CD4-positive, alpha-beta T cell (primary cell): ENCODE measurements at regions not wholly inside any gene's neighbourhood (a gene's known extent, or its start where the extent isn't known, plus 50 kb on each side); places are given as distances from the start of the nearest gene placed in this dataset.

Experiments
- ATAC-seq: fragments of 200-7000 bp; cut with Tn5 transposase; one replicate; pipeline ENCODE4 v1.10.0; 2022; ENCODE audit warnings: mild to moderate bottlenecking; ENCODE audit not compliant: poor library complexity
- CTCF ChIA-PET: fragments of 350-600 bp; sonication (Branson Sonifier 250); formaldehyde crosslinking; loops from one replicate; lab custom pipeline; 2021; ENCODE audit warnings: antibody characterized with exemption, inconsistent platforms; lab: Charles Lee
- POLR2A ChIA-PET: fragments of 350-600 bp; sonication (Branson Sonifier 250); formaldehyde crosslinking; loops from one replicate; lab custom pipeline; 2021; ENCODE audit warnings: antibody characterized with exemption, inconsistent platforms; lab: Charles Lee
- DNase-seq, 14 experiments: peaks; one replicate each; pipeline ENCODE4 v3.0.0-alpha.2; 2013 to 2020; ENCODE audit warnings: mixed read lengths in 2 of 14
- H3K27ac ChIP-seq, 2 donors: one replicate each; pipeline versions ENCODE4 v1.5.1 to v1.7.0; 2013; ENCODE audit warnings: low read length in 2 of 2, low read depth in 1 of 2, mild to moderate bottlenecking in 1 of 2
- H3K27me3 ChIP-seq, 2 experiments: 1 replicate in 1 of 2; 2 replicates in 1 of 2; pipeline versions ENCODE4 v1.6.1 to v1.7.0; 2013; ENCODE audit warnings: low read length in 2 of 2, control low read depth in 1 of 2, mild to moderate bottlenecking in 1 of 2, moderate library complexity in 1 of 2; ENCODE audit not compliant: insufficient read depth in 2 of 2, control insufficient read depth in 1 of 2
- H3K36me3 ChIP-seq: one replicate; pipeline ENCODE4 v1.6.1; 2013; ENCODE audit warnings: low read length, control low read depth; ENCODE audit not compliant: insufficient read depth
- H3K4me1 ChIP-seq: one replicate; pipeline ENCODE4 v1.6.1; 2013; ENCODE audit warnings: low read length, control low read depth; ENCODE audit not compliant: insufficient read depth
- H3K4me3 ChIP-seq: one replicate; pipeline ENCODE4 v1.5.1; 2013; ENCODE audit warnings: mild to moderate bottlenecking, low read length, moderate library complexity
- H3K9me3 ChIP-seq, 2 experiments: 1 replicate in 1 of 2; 2 replicates in 1 of 2; pipeline versions ENCODE4 v1.6.1 to v1.7.0; 2013; ENCODE audit warnings: low read length in 2 of 2, mild to moderate bottlenecking in 2 of 2, control low read depth in 1 of 2, moderate library complexity in 1 of 2; ENCODE audit not compliant: control insufficient read depth in 1 of 2, insufficient read depth in 1 of 2
- H3K27ac Mint-ChIP-seq: one replicate; pipeline ENCODE4 v1.8.0; 2020; ENCODE audit warnings: mixed read lengths
- H3K27me3 Mint-ChIP-seq: one replicate; pipeline ENCODE4 v1.8.0; 2021; ENCODE audit warnings: mixed read lengths
- H3K36me3 Mint-ChIP-seq: one replicate; pipeline ENCODE4 v1.8.0; 2021; ENCODE audit warnings: low read depth, mixed read lengths
- H3K4me1 Mint-ChIP-seq: one replicate; pipeline ENCODE4 v1.8.0; 2021; ENCODE audit warnings: low read depth, mixed read lengths
- H3K4me3 Mint-ChIP-seq: one replicate; pipeline ENCODE4 v1.8.0; 2020; ENCODE audit warnings: mild to moderate bottlenecking, mixed read lengths
- H3K9me3 Mint-ChIP-seq: one replicate; pipeline ENCODE4 v1.8.0; 2020; ENCODE audit warnings: mixed read lengths
- intact Hi-C, 2 experiments: fragments of 100-400 bp; cut with DNase I in 1 of 2; cut with micrococcal nuclease in 1 of 2; formaldehyde crosslinking; loops; one replicate each; pipeline versions ENCODE4 v1.15.1 to v1.9.0; 2023 to 2025; cut with DNase I, micrococcal nuclease
- TF ChIP-seq, protein P1 (sequence below): fragments of 200-600 bp; IDR thresholded peaks from one replicate; pipeline ENCODE4 v1.8.0; 2022; ENCODE audit warnings: antibody characterized with exemption, mild to moderate bottlenecking

DNA sequence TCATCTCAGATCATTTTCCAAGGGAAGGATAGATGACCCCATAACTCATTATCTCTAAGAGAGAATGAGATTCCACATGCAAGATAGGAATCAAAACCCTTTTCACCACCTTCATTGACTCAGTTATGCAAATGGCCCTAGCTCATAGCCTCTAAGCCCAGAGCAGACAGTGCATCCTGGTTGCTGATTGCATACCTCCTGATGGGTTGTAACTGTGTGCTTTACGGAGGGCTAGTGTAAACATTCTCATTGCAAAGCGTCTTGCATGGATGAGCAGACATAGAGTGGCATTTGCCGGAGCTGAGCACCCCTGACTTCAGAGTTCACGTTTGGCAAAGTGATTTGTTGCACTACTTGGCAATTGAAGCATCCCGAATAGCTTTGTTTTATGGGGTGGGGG, 151.0 kb downstream of the VCX3A start:
- H3K9me3 ChIP-seq: no peaks in the 10 kb centered on the region
- POLR2A ChIA-PET: no interaction called here
- H3K27me3 ChIP-seq: no peaks in the 10 kb centered on the region
- CTCF ChIA-PET: no interaction called here
- DNase-seq (no peak), ATAC-seq (no peak)
- Mint-ChIP-seq H3K27ac (no peak overlapping the region), H3K27me3 (no peaks in the 10 kb centered on the region), H3K4me1 (no peaks in the 10 kb centered on the region), H3K9me3 (peaks cover 3% of the 10 kb centered on the region), H3K4me3 (no peak overlapping the region), H3K36me3 (no peaks in the 10 kb centered on the region)
- no peaks in the 10 kb centered on the region for H3K36me3 ChIP-seq
- no peak overlapping the region for H3K27ac ChIP-seq
- intact Hi-C loops: no loop called here
- H3K4me1 ChIP-seq: no peaks in the 10 kb centered on the region
- TF ChIP-seq, protein P1, sequence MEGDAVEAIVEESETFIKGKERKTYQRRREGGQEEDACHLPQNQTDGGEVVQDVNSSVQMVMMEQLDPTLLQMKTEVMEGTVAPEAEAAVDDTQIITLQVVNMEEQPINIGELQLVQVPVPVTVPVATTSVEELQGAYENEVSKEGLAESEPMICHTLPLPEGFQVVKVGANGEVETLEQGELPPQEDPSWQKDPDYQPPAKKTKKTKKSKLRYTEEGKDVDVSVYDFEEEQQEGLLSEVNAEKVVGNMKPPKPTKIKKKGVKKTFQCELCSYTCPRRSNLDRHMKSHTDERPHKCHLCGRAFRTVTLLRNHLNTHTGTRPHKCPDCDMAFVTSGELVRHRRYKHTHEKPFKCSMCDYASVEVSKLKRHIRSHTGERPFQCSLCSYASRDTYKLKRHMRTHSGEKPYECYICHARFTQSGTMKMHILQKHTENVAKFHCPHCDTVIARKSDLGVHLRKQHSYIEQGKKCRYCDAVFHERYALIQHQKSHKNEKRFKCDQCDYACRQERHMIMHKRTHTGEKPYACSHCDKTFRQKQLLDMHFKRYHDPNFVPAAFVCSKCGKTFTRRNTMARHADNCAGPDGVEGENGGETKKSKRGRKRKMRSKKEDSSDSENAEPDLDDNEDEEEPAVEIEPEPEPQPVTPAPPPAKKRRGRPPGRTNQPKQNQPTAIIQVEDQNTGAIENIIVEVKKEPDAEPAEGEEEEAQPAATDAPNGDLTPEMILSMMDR: no peak
- H3K4me3 ChIP-seq: no peak overlapping the region

GRCh38 chrX:6383488-6383887, 151.4 kb downstream of the VCX3A start:
- no peak overlapping the region for H3K4me3 Mint-ChIP-seq
- H3K27ac Mint-ChIP-seq: no peak overlapping the region
- TF ChIP-seq, protein P1: no peak
- DNase-seq (no peak), ATAC-seq (no peak)
- Histone ChIP-seq H3K36me3 (no peaks in the 10 kb centered on the region), H3K4me3 (no peak overlapping the region), H3K4me1 (no peaks in the 10 kb centered on the region), H3K9me3 (no peaks in the 10 kb centered on the region), H3K27ac (no peak overlapping the region), H3K27me3 (no peaks in the 10 kb centered on the region)
- peaks cover 3% of the 10 kb centered on the region for H3K9me3 Mint-ChIP-seq
- intact Hi-C loops: no loop called here
- no peaks in the 10 kb centered on the region for H3K36me3 Mint-ChIP-seq
- H3K27me3 Mint-ChIP-seq: no peaks in the 10 kb centered on the region
- H3K4me1 Mint-ChIP-seq: no peaks in the 10 kb centered on the region
- CTCF ChIA-PET: no interaction called here
- POLR2A ChIA-PET: no interaction called here

DNA sequence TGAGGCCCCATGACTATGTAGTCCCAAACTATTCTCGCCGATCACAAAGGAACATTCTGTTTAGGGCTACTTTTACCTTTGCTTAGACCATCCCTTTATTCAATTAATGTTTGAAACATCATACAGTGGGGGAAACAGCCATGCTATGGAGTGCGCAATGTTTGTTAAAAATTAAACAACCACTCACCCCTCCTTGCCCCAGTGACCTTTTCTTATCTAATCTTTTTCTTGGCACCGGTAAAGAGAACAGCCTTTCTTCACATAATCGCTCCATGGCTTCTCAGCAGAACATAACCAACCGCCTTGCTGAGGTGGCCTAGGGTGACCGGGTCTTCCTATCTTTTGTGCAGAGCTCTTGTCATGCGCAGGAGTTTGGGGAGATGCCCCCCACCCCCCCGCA, 152.6 kb downstream of the VCX3A start:
- no peak overlapping the region for H3K4me3 Mint-ChIP-seq
- DNase-seq (no peak), ATAC-seq (no peak)
- Histone ChIP-seq H3K27me3 (no peaks in the 10 kb centered on the region), H3K4me1 (no peaks in the 10 kb centered on the region), H3K4me3 (no peak overlapping the region), H3K36me3 (no peaks in the 10 kb centered on the region), H3K27ac (no peak overlapping the region), H3K9me3 (no peaks in the 10 kb centered on the region)
- H3K4me1 Mint-ChIP-seq: no peaks in the 10 kb centered on the region
- no peak overlapping the region for H3K27ac Mint-ChIP-seq
- H3K9me3 Mint-ChIP-seq: no peaks in the 10 kb centered on the region
- TF ChIP-seq, protein P1: no peak
- intact Hi-C loops: no loop called here
- POLR2A ChIA-PET: no interaction called here
- CTCF ChIA-PET: no interaction called here
- no peaks in the 10 kb centered on the region for H3K36me3 Mint-ChIP-seq
- no peaks in the 10 kb centered on the region for H3K27me3 Mint-ChIP-seq
